SK-MEL-5 (cell line): ENCODE measurements at regions not wholly inside any gene's neighbourhood (a gene's known extent, or its start where the extent isn't known, plus 50 kb on each side); places are given as distances from the start of the nearest gene placed in this dataset.

ENCODE experiments used
- DNase-seq: peaks from one replicate; pipeline ENCODE4 v3.0.0-alpha.2; 2016; ENCODE audit warnings: low read depth, low spot score
- in situ Hi-C: cut with HindIII; loops from 2 replicates; pipeline ENCODE4 v1.10.0; 2016; ENCODE audit warnings: low sequenced_read_pairs, high pct_unique_total_duplicates, low pct_unique_long_range_greater_than_20kb

DNA sequence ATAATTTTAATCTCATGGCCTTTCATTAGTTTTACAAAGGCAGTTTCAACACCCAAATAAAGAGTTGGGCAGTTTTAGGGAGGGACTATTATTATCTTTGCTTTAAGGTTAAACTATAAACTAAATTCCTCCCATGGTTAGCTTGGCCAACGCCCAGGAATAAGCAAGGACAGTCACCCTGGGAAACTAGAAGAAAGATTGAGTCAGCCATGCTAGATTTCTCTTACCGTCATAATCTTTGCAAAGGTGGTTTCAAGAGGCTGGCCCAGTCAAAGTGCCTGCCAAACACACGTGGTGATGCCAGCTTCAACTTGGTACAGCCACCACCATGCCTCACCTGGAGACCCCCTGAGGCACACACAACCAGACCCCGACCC lies 317.4 kb upstream of the SP8 start:
- in situ Hi-C loops, result no loop called here
- DNase-seq, result no peak

- in situ Hi-C loops, result no loop called here
- DNase-seq, result no peak
Measured at GRCh38 chr7:21106296-21106732, 319.6 kb upstream of the SP8 start.

GRCh38 chr7:21107101-21107500 lies 320.4 kb upstream of the SP8 start:
- no peak for DNase-seq
- in situ Hi-C loops, result no loop called here

GRCh38 chr7:21108182-21108581 lies 319.7 kb upstream of the SP4 start:
- in situ Hi-C loops, result no loop called here

DNA sequence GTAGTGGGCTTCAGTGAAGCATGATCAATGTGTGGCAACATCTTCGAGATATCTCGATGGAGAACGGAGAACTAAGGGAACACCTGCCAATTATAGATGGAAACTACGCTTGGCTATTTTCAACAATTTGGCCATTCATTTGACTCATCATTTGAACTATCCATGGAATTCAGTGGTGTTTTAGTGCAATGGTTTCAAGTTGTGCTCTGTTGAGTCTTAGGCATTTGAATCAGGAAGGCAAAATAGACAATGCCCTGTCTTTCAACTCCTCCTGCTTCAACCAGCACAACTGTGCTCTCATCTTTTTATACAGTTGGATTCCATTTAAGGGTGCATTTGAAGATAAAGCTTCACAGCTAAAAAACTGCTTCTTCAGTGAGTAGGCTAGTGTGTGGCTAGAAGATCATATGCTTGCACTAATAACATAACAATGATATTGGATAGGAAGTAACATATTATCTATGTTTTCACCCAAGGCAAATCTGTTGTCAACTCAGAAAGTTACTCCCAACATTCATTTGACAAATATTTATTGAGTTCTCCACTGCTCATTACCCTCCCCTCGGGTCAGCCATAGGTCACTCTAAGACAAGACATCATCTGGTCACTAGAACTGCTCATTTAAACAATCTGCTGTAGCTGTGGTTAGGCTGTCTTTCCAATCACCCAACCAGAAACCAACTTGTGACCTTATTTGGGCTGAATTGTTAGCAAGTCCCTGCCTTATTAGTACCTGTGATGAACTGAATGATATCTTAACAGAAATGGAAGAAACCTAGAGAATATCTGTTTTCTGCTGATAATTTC lies 314.1 kb upstream of the SP4 start:
- in situ Hi-C loops, result no loop called here
- peak; percentile 20 for DNase-seq

More at GRCh38 chr7:21108182-21108581, 319.7 kb upstream of the SP4 start:
- no peak for DNase-seq

GRCh38 chr7:21123586-21123985 lies 304.3 kb upstream of the SP4 start:
- in situ Hi-C loops, result no loop called here
- no peak for DNase-seq

GRCh38 chr7:21125297-21125696 lies 302.6 kb upstream of the SP4 start:
- DNase-seq, result no peak
- in situ Hi-C loops, result no loop called here

DNA sequence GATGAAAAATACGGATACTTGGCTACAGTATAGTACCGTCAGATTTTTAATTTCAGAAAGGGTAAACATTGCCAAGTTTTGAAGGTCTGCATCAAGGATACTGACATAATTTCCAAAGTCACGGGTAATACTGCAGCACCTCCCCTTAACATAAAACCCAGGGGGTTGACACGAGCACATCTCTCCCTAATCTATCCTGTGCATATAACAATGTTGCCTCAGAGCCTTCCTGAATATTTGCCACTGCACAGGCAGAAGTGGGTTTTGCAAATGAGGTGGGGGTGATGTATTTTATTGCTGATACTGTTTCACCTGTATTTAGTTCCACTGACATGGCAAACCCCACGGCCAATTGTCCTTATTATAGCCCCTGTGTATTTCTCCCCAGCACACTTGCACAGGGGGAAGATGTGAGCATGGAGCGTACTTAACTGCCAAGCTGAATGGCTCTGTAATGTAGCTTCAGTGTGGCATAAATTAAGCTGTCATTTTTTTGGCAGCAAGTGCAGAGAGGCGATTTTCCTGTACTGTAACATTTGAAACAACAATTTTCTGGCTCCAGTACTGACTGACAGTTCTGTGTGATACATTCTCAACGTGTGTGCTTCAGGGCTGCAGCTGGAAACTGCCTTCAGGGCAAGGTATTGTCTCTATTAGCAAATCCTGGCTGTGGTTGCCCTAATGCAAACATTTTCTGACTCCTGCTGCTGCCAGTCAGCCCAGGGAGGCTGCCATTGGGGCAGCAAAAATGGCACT lies 299.6 kb upstream of the SP4 start:
- DNase-seq, result no peak

GRCh38 chr7:21131897-21132296 lies 296.0 kb upstream of the SP4 start:
- DNase-seq, result no peak
- in situ Hi-C loops, result no loop called here

More for the DNA sequence above, 299.6 kb upstream of the SP4 start:
- in situ Hi-C loops, result no loop called here

- in situ Hi-C loops, result no loop called here
Measured at GRCh38 chr7:21134631-21135030, 293.3 kb upstream of the SP4 start.

DNA sequence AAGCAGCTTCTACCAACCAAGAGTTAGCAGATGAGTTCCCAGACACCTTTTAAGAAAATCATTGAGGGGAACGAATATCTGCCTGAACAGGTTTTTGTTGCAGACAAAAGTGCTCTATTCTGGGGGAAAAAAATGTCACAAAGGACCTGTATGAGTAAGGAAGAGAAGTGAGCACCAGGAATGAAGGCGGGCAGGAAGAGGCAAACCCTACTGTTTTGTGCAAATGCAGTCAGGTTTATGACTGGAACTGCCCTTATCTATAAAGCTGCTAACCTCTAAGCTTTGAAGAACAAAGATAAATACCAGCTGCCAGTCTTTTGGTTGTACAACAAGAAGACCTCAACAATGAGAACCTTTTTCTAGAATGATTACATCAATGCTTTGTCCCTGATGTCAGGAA lies 292.4 kb upstream of the SP4 start:
- DNase-seq, result no peak
- in situ Hi-C loops, result no loop called here

More at GRCh38 chr7:21134631-21135030, 293.3 kb upstream of the SP4 start:
- DNase-seq, result peak; percentile 10

GRCh38 chr7:21137640-21138039 lies 290.2 kb upstream of the SP4 start:
- DNase-seq, result no peak
- in situ Hi-C loops, result no loop called here

DNA sequence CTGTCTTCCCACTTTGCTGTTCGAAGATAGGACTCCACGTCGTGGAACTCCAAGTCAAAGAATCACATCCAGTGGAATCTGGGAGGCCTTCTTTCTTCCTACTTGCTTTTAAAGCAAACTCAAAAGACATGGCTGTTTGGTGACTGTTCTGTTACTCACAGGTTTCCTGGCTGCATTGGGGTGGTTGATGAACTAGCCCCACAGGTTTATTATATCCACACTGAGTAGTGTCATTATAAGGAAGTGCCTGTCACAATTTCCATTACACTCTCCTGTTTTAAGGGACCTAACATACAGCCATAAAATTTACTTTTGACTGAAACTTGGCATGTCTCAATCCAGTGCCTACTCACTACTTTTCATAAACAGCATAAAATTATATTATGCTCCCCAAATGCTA lies 287.3 kb upstream of the SP4 start:
- in situ Hi-C loops, result no loop called here
- no peak for DNase-seq

DNA sequence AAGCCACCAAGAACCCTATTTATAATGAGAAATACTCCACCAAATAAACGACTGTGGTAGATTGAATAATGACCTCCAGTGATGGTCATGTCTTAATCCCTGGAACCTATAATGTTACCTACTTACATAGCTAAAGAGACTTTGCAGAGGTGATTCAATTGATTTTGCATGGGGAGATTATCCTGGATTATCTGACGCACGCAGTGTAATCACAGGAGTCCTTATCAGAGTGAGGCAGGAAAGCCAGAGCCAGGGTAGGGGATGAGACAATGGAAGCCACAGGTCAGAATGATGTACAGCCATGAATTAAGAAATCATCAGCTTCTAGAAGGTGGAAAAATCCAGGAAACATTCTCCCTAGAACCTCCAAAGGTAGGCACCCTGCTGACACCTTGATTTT lies 286.4 kb upstream of the SP4 start:
- in situ Hi-C loops, result no loop called here

GRCh38 chr7:21142081-21142480 lies 285.8 kb upstream of the SP4 start:
- DNase-seq, result no peak
- in situ Hi-C loops, result no loop called here

More for the DNA sequence above, 286.4 kb upstream of the SP4 start:
- DNase-seq, result no peak

- in situ Hi-C loops, result no loop called here
- no peak for DNase-seq
Measured at GRCh38 chr7:21146642-21147423, 281.1 kb upstream of the SP4 start.

DNA sequence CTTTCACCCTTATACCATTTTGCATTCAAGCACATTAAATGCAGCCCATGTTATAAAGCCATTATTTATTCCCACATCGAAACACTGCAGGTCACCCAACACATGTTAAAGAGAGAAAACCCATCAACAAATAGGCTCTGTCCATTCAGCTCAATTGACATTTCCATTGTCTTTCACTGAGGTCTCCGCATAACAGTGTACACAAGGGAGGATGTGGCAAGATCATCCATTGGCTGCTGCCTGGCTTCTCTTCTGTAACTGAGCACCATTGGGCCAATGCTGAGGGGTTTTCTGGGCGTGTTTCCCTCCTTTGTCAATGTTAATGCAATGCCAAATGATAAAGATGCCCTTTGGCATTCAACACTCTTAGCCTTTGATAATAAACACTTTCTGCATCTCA lies 278.1 kb upstream of the SP4 start:
- no peak for DNase-seq
- in situ Hi-C loops, result no loop called here

DNA sequence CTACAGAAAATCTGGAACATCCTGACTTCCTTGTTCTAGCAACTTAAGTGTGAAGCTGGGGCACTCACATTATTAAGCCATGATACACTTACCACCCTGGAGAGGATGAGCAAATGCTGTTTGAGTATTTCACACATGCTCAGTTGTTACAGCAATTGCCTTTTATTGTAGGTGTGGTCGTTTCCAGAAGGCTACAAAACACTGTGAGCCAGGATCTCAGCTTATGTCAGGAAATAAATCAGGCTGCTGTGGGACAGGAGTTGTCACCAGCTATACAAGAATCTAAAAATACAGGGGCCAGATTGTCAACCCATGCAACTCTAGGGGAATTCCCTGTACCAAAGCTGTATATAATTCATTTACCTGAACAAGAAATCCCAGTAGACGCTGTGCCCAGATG lies 273.3 kb upstream of the SP4 start:
- in situ Hi-C loops, result no loop called here
- DNase-seq, result no peak
